IMR-90 (cell line): ENCODE measurements at regions not wholly inside any gene's neighbourhood (a gene's known extent, or its start where the extent isn't known, plus 50 kb on each side); places are given as distances from the start of the nearest gene placed in this dataset.

Experiments used
- ATAC-seq: fragments of 200-7000 bp; cut with Tn5 transposase; 2 replicates; pipeline ENCODE4 v1.9.1; 2020; ENCODE audit warnings: low read depth, mild to moderate bottlenecking, moderate library complexity
- BruUV-seq: library from RNA; stranded (reverse); fragments of 400-500 nt; replicated peaks from 2 replicates; lab custom pipeline; 2021; lab: Mats Ljungman, UMichigan
- CTCF ChIA-PET: fragments of 300-600 bp; formaldehyde crosslinking; extraction: SDS; loops from one replicate; lab custom pipeline; 2021; ENCODE audit warnings: antibody characterized with exemption; lab: Yijun Ruan, JAX
- POLR2A ChIA-PET: fragments of 300-600 bp; sonication (Branson Sonifier 250); formaldehyde crosslinking; loops from one replicate; lab custom pipeline; 2022; ENCODE audit warnings: antibody characterized with exemption; ENCODE audit not compliant: unreplicated experiment; lab: Charles Lee
- DNase-seq: peaks from one replicate; pipeline ENCODE4 v3.0.0; 2013
- H2AFZ ChIP-seq: replicated peaks from 2 replicates; pipeline ENCODE3; 2013; ENCODE audit warnings: low read length, mild to moderate bottlenecking; ENCODE audit not compliant: poor library complexity
- H2AK5ac ChIP-seq: 2 replicates; pipeline ENCODE4 v1.6.1; 2013; ENCODE audit warnings: low read depth, low read length, inconsistent platforms
- H2AK9ac ChIP-seq: replicated peaks from 2 replicates; pipeline ENCODE3; 2013; ENCODE audit warnings: mild to moderate bottlenecking, low read depth, low read length, moderate library complexity; ENCODE audit not compliant: poor library complexity
- H2BK120ac ChIP-seq: 2 replicates; pipeline ENCODE4 v1.6.1; 2013; ENCODE audit warnings: low read depth, low read length, inconsistent platforms
- H2BK15ac ChIP-seq: 3 replicates; pipeline ENCODE4 v1.6.1; 2013; ENCODE audit warnings: low read depth, low read length, inconsistent platforms
- H2BK20ac ChIP-seq: 2 replicates; pipeline ENCODE4 v1.6.1; 2013; ENCODE audit warnings: low read depth, mild to moderate bottlenecking, inconsistent platforms, low read length, moderate library complexity
- H2BK5ac ChIP-seq: 2 replicates; pipeline ENCODE4 v1.6.1; 2013; ENCODE audit warnings: mild to moderate bottlenecking, low read depth, low read length, inconsistent platforms; ENCODE audit not compliant: poor library complexity, severe bottlenecking
- H3K14ac ChIP-seq: replicated peaks from 2 replicates; pipeline ENCODE4 v1.6.1; 2013; ENCODE audit warnings: low read depth, low read length, inconsistent platforms
- H3K18ac ChIP-seq: 2 replicates; pipeline ENCODE4 v1.6.1; 2013; ENCODE audit warnings: low read depth, low read length, control low read depth
- H3K23ac ChIP-seq: 2 replicates; pipeline ENCODE4 v1.6.1; 2013; ENCODE audit warnings: low read depth, low read length, inconsistent platforms
- H3K27ac ChIP-seq: 2 replicates; pipeline ENCODE4 v1.5.1; 2013; ENCODE audit warnings: mild to moderate bottlenecking, control low read depth, low read length; ENCODE audit not compliant: insufficient read depth
- H3K27me3 ChIP-seq: 2 replicates; pipeline ENCODE4 v1.6.1; 2013; ENCODE audit warnings: low read length; ENCODE audit not compliant: control insufficient read depth, insufficient read depth
- H3K36me3 ChIP-seq: 2 replicates; pipeline ENCODE4 v1.6.1; 2013; ENCODE audit warnings: low read length, mixed read lengths; ENCODE audit not compliant: control insufficient read depth, insufficient read depth
- H3K4ac ChIP-seq: 2 replicates; pipeline ENCODE4 v1.6.1; 2013; ENCODE audit warnings: low read depth, low read length, inconsistent platforms
- H3K4me1 ChIP-seq: 2 replicates; pipeline ENCODE4 v1.6.1; 2013; ENCODE audit warnings: low read length, mixed read lengths; ENCODE audit not compliant: control insufficient read depth, insufficient read depth
- H3K4me2 ChIP-seq: 2 replicates; pipeline ENCODE4 v1.6.1; 2013; ENCODE audit warnings: low read depth, mild to moderate bottlenecking, control low read depth, low read length, moderate library complexity
- H3K4me3 ChIP-seq: 2 replicates; pipeline ENCODE4 v1.5.1; 2013; ENCODE audit warnings: low read depth, mild to moderate bottlenecking, control low read depth, low read length, moderate library complexity; ENCODE audit not compliant: insufficient read depth
- H3K56ac ChIP-seq: 2 replicates; pipeline ENCODE4 v1.6.1; 2013; ENCODE audit warnings: low read length, inconsistent platforms; ENCODE audit not compliant: insufficient read depth; ENCODE audit errors: extremely low read depth
- H3K79me1 ChIP-seq, 2 experiments: 2 replicates each; pipeline ENCODE4 v1.6.1; 2013; ENCODE audit warnings: low read length in 2 of 2, inconsistent platforms in 1 of 2, low read depth in 1 of 2
- H3K9ac ChIP-seq: 2 replicates; pipeline ENCODE4 v1.6.1; 2013; ENCODE audit warnings: low read depth, low read length, control low read depth
- H3K9me1 ChIP-seq: 2 replicates; pipeline ENCODE4 v1.6.1; 2013; ENCODE audit warnings: low read length, inconsistent platforms; ENCODE audit not compliant: insufficient read depth
- H3K9me3 ChIP-seq: 2 replicates; pipeline ENCODE4 v1.6.1; 2013; ENCODE audit warnings: low read length; ENCODE audit not compliant: control insufficient read depth, insufficient read depth
- H4K20me1 ChIP-seq: 2 replicates; pipeline ENCODE4 v1.6.1; 2013; ENCODE audit warnings: low read length, inconsistent platforms; ENCODE audit not compliant: insufficient read depth
- H4K5ac ChIP-seq: 2 replicates; pipeline ENCODE4 v1.6.1; 2013; ENCODE audit warnings: mild to moderate bottlenecking, low read depth, low read length, control low read depth
- H4K8ac ChIP-seq, 2 experiments: 2 replicates each; pipeline ENCODE4 v1.6.1; 2013; ENCODE audit warnings: low read depth in 2 of 2, low read length in 2 of 2, control low read depth in 1 of 2, inconsistent platforms in 1 of 2
- H4K91ac ChIP-seq: 2 replicates; pipeline ENCODE4 v1.6.1; 2013; ENCODE audit warnings: low read depth, low read length, inconsistent platforms; ENCODE audit not compliant: insufficient read depth
- CHD1 ChIP-seq: IDR thresholded peaks from 2 replicates; pipeline ENCODE4 v1.6.1; 2012; ENCODE audit warnings: low read depth, low read length, improper control_type of control experiment
- CTCF ChIP-seq: conservative IDR thresholded peaks from 2 replicates; pipeline ENCODE4 v1.5.1; 2012; ENCODE audit warnings: mild to moderate bottlenecking, low read depth, low read length, improper control_type of control experiment
- ELK1 ChIP-seq: fragments of 150-350 bp; IDR thresholded peaks from 2 replicates; pipeline ENCODE4 v1.6.1; 2016; ENCODE audit warnings: low read depth, mild to moderate bottlenecking, low read length, moderate library complexity, borderline replicate concordance
- MAFK ChIP-seq: IDR thresholded peaks from 2 replicates; pipeline ENCODE4 v1.6.1; 2012; ENCODE audit warnings: low read depth, low read length, improper control_type of control experiment
- MAZ ChIP-seq: IDR thresholded peaks from 2 replicates; pipeline ENCODE4 v1.6.1; 2012; ENCODE audit warnings: low read depth, mild to moderate bottlenecking, low read length, improper control_type of control experiment, moderate library complexity, borderline replicate concordance
- RCOR1 ChIP-seq: IDR thresholded peaks from 2 replicates; pipeline ENCODE4 v1.6.1; 2012; ENCODE audit warnings: mild to moderate bottlenecking, low read length, improper control_type of control experiment; ENCODE audit not compliant: insufficient replicate concordance
- USF2 ChIP-seq: fragments of 150-350 bp; IDR thresholded peaks from 2 replicates; pipeline ENCODE4 v1.6.1; 2017; ENCODE audit warnings: mild to moderate bottlenecking, antibody characterized with exemption, low read length, low read depth
- WGBS, 2 experiments: methylation state at CpG; one replicate each; pipeline versions ENCODE4 v1.1.5 to v1.1.7; 2013; ENCODE audit warnings: missing lambda C conversion rate in 2 of 2; ENCODE audit not compliant: insufficient read length in 1 of 2; ENCODE audit errors: extremely low coverage in 2 of 2; 5-methylcytosine and 5-hydroxymethylcytosine counted together
- dilution Hi-C: fragments of 300-500 bp; cut with HindIII; formaldehyde crosslinking; loops from one replicate; pipeline ENCODE4 v1.14.3; 2018; ENCODE audit warnings: low sequenced_read_pairs; ENCODE audit not compliant: unreplicated experiment
- in situ Hi-C: fragments of 300-500 bp; cut with MboI; formaldehyde crosslinking; loops from 3 replicates; pipeline ENCODE4 v1.14.3; 2019; ENCODE audit warnings: low sequenced_read_pairs, inconsistent platforms, mixed read lengths
- intact Hi-C: fragments of 100-400 bp; cut with micrococcal nuclease; formaldehyde crosslinking; loops from 2 replicates; pipeline ENCODE4 v1.10.0; 2022

- no CpG with 5 or more reads among the region's 1 CpG for WGBS, 2 experiments
- H3K9me1 ChIP-seq, result no peaks in the 10 kb centered on the region
These were observed 827.4 kb downstream of the SI start for GRCh38 chr3:164250923-164251322.

More at GRCh38 chr3:164250923-164251322, 827.4 kb downstream of the SI start:
- Histone ChIP-seq H3K4me3 (no peak overlapping the region), H2AK5ac (no peak overlapping the region), H3K4me1 (no peaks in the 10 kb centered on the region), H4K8ac (no peak overlapping the region), H3K27me3 (no peaks in the 10 kb centered on the region), H2AK9ac (no peak overlapping the region), H3K79me1 (no peaks in the 10 kb centered on the region), H2BK5ac (no peak overlapping the region), H3K18ac (no peak overlapping the region), H3K23ac (no peak overlapping the region), H3K9me3 (0 out of 2 replicates have a peak, but pooled peaks cover 1% of the 10 kb centered on the region), H3K4ac (no peak overlapping the region), H4K91ac (no peak overlapping the region), H3K27ac (no peak overlapping the region), H3K4me2 (no peak overlapping the region), H3K9ac (no peak overlapping the region), H4K5ac (no peak overlapping the region), H2BK20ac (no peak overlapping the region), H3K36me3 (no peaks in the 10 kb centered on the region), H3K14ac (no peak overlapping the region), H3K56ac (no peak overlapping the region), H2AFZ (no peak overlapping the region), H2BK15ac (no peak overlapping the region), H4K20me1 (no peaks in the 10 kb centered on the region), H2BK120ac (no peak overlapping the region)
- DNase-seq (no peak), ATAC-seq (no peak)
- in situ Hi-C loops (no loop called here), intact Hi-C loops (no loop called here), dilution Hi-C loops (no loop called here)
- BruUV-seq, result no TSS peak
- no peak for TF ChIP-seq CTCF
- no peak for TF ChIP-seq MAFK
- no peak for TF ChIP-seq RCOR1
- TF ChIP-seq ELK1, result no peak
- TF ChIP-seq CHD1, result no peak
- no peak for TF ChIP-seq USF2
- no peak for TF ChIP-seq MAZ
- ChIA-PET POLR2A (no interaction called here), CTCF (no interaction called here)
